ENCODE measurements at regions not wholly inside any gene's neighbourhood (a gene's known extent, or its start where the extent isn't known, plus 50 kb on each side); places are given as distances from the start of the nearest gene placed in this dataset.
"Not testable (repeated sequence)": the region's sequence is repeated elsewhere in the genome, so short reads cannot be mapped to it uniquely, and the experiment has no call there.

- POLR2A ChIA-PET; H3K4me3 Mint-ChIP-seq; H3K9me3 Mint-ChIP-seq; ATAC-seq (ENCODE audit: poor library complexity); H3K36me3 Mint-ChIP-seq (ENCODE audit: low read depth); H3K36me3 ChIP-seq (ENCODE audit: insufficient read depth, low read length); H3K9me3 ChIP-seq (ENCODE audit: control insufficient read depth in 1 of 2, insufficient read depth in 1 of 2, low read length in 2 of 2); H3K4me3 ChIP-seq (ENCODE audit: low read length); H3K27ac Mint-ChIP-seq; H3K4me1 ChIP-seq (ENCODE audit: insufficient read depth, low read length); intact Hi-C loops (cut with DNase I, micrococcal nuclease); DNase-seq; H3K27me3 Mint-ChIP-seq; H3K4me1 Mint-ChIP-seq (ENCODE audit: low read depth); CTCF ChIA-PET; H3K27ac ChIP-seq (ENCODE audit: low read depth in 1 of 2, low read length in 2 of 2); H3K27me3 ChIP-seq (ENCODE audit: control insufficient read depth in 1 of 2, insufficient read depth in 2 of 2, low read length in 2 of 2): not testable (repeated sequence)
Measured at GRCh38 chr4:189655817-189656216, 284.9 kb upstream of the FRG1 start.

DNA sequence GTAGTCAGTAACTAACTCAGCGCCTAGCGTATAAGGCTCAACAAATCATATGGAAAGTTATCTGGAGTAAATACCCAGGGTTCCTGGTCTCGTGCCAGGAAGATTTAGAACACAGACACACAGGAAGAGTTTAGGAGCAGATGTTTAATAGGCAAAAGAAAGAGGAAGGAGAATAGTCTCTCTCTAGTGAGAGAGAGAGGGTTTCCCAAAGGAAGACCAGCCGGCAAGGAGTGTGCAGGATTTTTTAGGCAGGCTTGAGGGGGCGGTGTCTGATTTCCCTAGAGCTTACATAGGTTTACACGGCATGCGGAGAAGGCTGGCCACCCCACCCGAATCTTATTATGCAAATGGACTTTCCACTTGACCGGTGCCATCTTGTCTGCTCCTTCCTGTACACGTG, 284.0 kb upstream of the FRG1 start:
- Histone ChIP-seq H3K36me3 (ENCODE audit: insufficient read depth, low read length) (no peaks in the 10 kb centered on the region), H3K27ac (ENCODE audit: low read depth in 1 of 2, low read length in 2 of 2) (no peak overlapping the region), H3K4me1 (ENCODE audit: insufficient read depth, low read length) (no peaks in the 10 kb centered on the region), H3K27me3 (ENCODE audit: control insufficient read depth in 1 of 2, insufficient read depth in 2 of 2, low read length in 2 of 2) (no peaks in the 10 kb centered on the region), H3K4me3 (ENCODE audit: low read length) (no peak overlapping the region), H3K9me3 (ENCODE audit: control insufficient read depth in 1 of 2, insufficient read depth in 1 of 2, low read length in 2 of 2) (no peaks in the 10 kb centered on the region)
- Mint-ChIP-seq H3K36me3 (ENCODE audit: low read depth) (no peaks in the 10 kb centered on the region), H3K27me3 (no peaks in the 10 kb centered on the region), H3K9me3 (no peaks in the 10 kb centered on the region), H3K4me3 (no peak overlapping the region), H3K4me1 (ENCODE audit: low read depth) (no peaks in the 10 kb centered on the region), H3K27ac (no peak overlapping the region)
- ChIA-PET POLR2A (no interaction called here), CTCF (no interaction called here)
- TF ChIP-seq, protein P1, sequence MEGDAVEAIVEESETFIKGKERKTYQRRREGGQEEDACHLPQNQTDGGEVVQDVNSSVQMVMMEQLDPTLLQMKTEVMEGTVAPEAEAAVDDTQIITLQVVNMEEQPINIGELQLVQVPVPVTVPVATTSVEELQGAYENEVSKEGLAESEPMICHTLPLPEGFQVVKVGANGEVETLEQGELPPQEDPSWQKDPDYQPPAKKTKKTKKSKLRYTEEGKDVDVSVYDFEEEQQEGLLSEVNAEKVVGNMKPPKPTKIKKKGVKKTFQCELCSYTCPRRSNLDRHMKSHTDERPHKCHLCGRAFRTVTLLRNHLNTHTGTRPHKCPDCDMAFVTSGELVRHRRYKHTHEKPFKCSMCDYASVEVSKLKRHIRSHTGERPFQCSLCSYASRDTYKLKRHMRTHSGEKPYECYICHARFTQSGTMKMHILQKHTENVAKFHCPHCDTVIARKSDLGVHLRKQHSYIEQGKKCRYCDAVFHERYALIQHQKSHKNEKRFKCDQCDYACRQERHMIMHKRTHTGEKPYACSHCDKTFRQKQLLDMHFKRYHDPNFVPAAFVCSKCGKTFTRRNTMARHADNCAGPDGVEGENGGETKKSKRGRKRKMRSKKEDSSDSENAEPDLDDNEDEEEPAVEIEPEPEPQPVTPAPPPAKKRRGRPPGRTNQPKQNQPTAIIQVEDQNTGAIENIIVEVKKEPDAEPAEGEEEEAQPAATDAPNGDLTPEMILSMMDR (IDR thresholded peaks at IDR 0.05), result no peak
- DNase-seq, result no peak
- no peak for ATAC-seq (ENCODE audit: poor library complexity)
- intact Hi-C loops (cut with DNase I, micrococcal nuclease), result no loop called here

DNA sequence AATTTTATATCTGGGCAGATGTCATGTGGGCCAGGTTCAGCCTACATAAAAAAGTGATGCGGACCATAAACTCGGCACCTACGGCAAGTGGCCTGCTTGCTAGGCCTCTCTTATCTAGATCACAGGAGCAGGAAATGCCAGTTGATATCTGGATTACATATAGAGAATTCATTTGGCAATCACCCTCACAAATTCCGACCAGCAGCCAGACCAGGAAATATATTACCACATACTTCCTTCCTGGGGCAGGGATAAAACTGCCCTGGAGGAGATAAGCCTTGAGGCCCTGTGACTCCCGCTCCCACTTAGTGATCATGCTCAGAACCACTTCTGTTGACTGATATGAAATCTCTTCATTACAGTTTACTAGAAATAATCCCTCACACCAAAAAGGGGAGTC, 282.4 kb upstream of the FRG1 start:
- H3K27me3 ChIP-seq (ENCODE audit: control insufficient read depth in 1 of 2, insufficient read depth in 2 of 2, low read length in 2 of 2); H3K27ac Mint-ChIP-seq; H3K27ac ChIP-seq (ENCODE audit: low read depth in 1 of 2, low read length in 2 of 2); CTCF ChIA-PET; H3K27me3 Mint-ChIP-seq; intact Hi-C loops (cut with DNase I, micrococcal nuclease); H3K9me3 ChIP-seq (ENCODE audit: control insufficient read depth in 1 of 2, insufficient read depth in 1 of 2, low read length in 2 of 2); H3K4me1 ChIP-seq (ENCODE audit: insufficient read depth, low read length); H3K36me3 ChIP-seq (ENCODE audit: insufficient read depth, low read length); H3K9me3 Mint-ChIP-seq; H3K36me3 Mint-ChIP-seq (ENCODE audit: low read depth); H3K4me3 Mint-ChIP-seq; DNase-seq; ATAC-seq (ENCODE audit: poor library complexity); H3K4me1 Mint-ChIP-seq (ENCODE audit: low read depth); H3K4me3 ChIP-seq (ENCODE audit: low read length); POLR2A ChIA-PET: not testable (repeated sequence)

DNA sequence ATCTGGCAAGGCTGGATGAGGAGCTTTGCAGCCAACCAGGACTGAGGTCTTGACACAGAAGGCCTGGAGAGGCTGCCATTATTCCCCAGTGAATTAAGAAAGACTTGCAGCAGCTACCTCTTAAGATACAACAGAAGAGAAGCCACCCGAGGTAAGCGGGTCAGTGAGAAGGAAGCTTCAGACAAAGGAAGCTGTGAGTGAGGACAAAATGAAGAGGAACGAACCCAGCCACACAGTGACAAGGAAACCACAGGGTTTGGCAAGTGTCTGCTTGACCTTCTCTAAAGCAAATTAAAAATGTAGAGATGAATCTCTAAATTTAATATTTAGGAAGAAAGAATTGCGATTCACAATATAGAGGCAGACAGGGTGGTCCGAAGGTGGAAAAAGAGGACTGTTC, 281.8 kb upstream of the FRG1 start:
- H3K27me3 ChIP-seq (ENCODE audit: control insufficient read depth in 1 of 2, insufficient read depth in 2 of 2, low read length in 2 of 2); H3K36me3 Mint-ChIP-seq (ENCODE audit: low read depth); H3K36me3 ChIP-seq (ENCODE audit: insufficient read depth, low read length); H3K9me3 ChIP-seq (ENCODE audit: control insufficient read depth in 1 of 2, insufficient read depth in 1 of 2, low read length in 2 of 2); H3K27ac ChIP-seq (ENCODE audit: low read depth in 1 of 2, low read length in 2 of 2); H3K4me1 ChIP-seq (ENCODE audit: insufficient read depth, low read length); H3K27me3 Mint-ChIP-seq; ATAC-seq (ENCODE audit: poor library complexity); POLR2A ChIA-PET; H3K4me3 Mint-ChIP-seq; H3K4me1 Mint-ChIP-seq (ENCODE audit: low read depth); intact Hi-C loops (cut with DNase I, micrococcal nuclease); H3K4me3 ChIP-seq (ENCODE audit: low read length); H3K27ac Mint-ChIP-seq; H3K9me3 Mint-ChIP-seq; CTCF ChIA-PET: not testable (repeated sequence)
- peak in 2 of 14 experiments; percentile 23 to 24 for DNase-seq

GRCh38 chr4:189659287-189659686, 281.4 kb upstream of the FRG1 start:
- CTCF ChIA-PET, result no interaction called here
- no peaks in the 10 kb centered on the region for H3K4me1 ChIP-seq (ENCODE audit: insufficient read depth, low read length)
- POLR2A ChIA-PET, result no interaction called here
- H3K27me3 Mint-ChIP-seq, result no peaks in the 10 kb centered on the region
- DNase-seq (peak in 3 of 14 experiments; percentile 8 to 69 (median 61)), ATAC-seq (ENCODE audit: poor library complexity) (no peak)
- H3K9me3 Mint-ChIP-seq, result no peaks in the 10 kb centered on the region
- no peaks in the 10 kb centered on the region for H3K4me1 Mint-ChIP-seq (ENCODE audit: low read depth)
- intact Hi-C loops (cut with DNase I, micrococcal nuclease), result no loop called here
- H3K27ac Mint-ChIP-seq, result no peak overlapping the region
- TF ChIP-seq, protein P1 (IDR thresholded peaks at IDR 0.05), result no peak
- no peaks in the 10 kb centered on the region for H3K36me3 ChIP-seq (ENCODE audit: insufficient read depth, low read length)
- no peak overlapping the region for H3K4me3 ChIP-seq (ENCODE audit: low read length)
- no peaks in the 10 kb centered on the region for H3K36me3 Mint-ChIP-seq (ENCODE audit: low read depth)
- no peak overlapping the region for H3K4me3 Mint-ChIP-seq
- H3K27me3 ChIP-seq (ENCODE audit: control insufficient read depth in 1 of 2, insufficient read depth in 2 of 2, low read length in 2 of 2), result no peaks in the 10 kb centered on the region
- H3K9me3 ChIP-seq (ENCODE audit: control insufficient read depth in 1 of 2, insufficient read depth in 1 of 2, low read length in 2 of 2), result no peaks in the 10 kb centered on the region
- H3K27ac ChIP-seq (ENCODE audit: low read depth in 1 of 2, low read length in 2 of 2), result no peak overlapping the region

Data from CD4-positive, alpha-beta T cell (primary cell).